ENCODE measurements at regions not wholly inside any gene's neighbourhood (a gene's known extent, or its start where the extent isn't known, plus 50 kb on each side); places are given as distances from the start of the nearest gene placed in this dataset.

DNA sequence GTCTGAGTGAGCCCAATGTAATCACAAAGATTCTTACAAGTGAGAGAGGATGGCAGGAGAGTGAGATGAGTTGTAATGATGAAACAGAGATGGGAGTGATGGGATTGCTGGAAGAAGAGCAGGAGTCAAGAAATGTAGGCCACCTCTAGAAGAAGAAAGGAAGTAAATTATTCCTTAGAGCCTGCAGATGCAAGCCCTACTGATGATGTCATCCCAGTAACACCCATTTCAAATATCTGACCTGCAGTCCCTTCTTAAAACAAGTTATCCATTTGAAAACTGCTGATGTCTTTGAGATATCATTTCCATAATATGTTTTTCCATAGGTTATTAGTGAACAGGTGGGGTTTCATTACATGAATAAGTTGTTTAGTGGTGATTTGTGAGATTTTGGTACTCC lies 888.0 kb upstream of the SLC39A10 start (continued):
- TF ChIP-seq SMC3 (IDR thresholded peaks at IDR 0.05) (no peak), ATOH8 (CRISPR knock-in tag; IDR thresholded peaks at IDR 0.05; ENCODE audit: low read depth) (no peak), HEYL (CRISPR knock-in tag; IDR thresholded peaks at IDR 0.05) (no peak), RARB (CRISPR knock-in tag; IDR thresholded peaks at IDR 0.05) (no peak)

DNA sequence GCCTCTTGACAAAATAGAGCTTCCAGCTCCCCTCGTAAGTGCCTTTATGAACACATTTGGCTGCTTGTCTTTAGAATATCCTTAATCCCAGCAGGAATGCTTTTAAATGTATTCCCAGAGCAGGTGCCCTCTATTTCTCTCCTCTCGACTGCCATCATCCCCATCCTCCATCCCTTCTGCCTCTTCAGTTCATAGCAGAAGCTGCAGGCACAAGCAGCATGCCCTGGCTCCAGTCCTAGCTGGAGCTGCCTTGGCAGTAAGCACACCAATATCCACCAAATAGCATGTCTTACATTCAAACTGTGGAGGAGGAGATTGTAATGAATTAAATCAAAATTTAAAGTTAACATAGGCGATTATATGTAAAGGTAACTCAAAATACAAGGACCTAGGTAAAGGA lies 891.3 kb upstream of the SLC39A10 start:
- FAIRE-seq (no peak), DNase-seq (ENCODE audit: low read depth in 1 of 2, low spot score in 1 of 2) (no peak), ATAC-seq (no peak)
- Histone ChIP-seq H3K4me3 (no peak overlapping the region), H3K4me2 (no peak overlapping the region), H3K4me1 (no peaks in the 10 kb centered on the region), H3K27ac (no peak overlapping the region), H3K9me3 (no peaks in the 10 kb centered on the region)
- TF ChIP-seq RAD21 (conservative IDR thresholded peaks at IDR 0.05 in 1 of 2, IDR thresholded peaks at IDR 0.05 in 1 of 2) (no peak), MYC (IDR thresholded peaks at IDR 0.05; ENCODE audit: borderline replicate concordance, low read length) (no peak), EHMT2 (IDR thresholded peaks at IDR 0.05; ENCODE audit: low read depth) (no peak), RFX5 (IDR thresholded peaks at IDR 0.05) (no peak), EHF (CRISPR knock-in tag; IDR thresholded peaks at IDR 0.05) (no peak), HEYL (CRISPR knock-in tag; IDR thresholded peaks at IDR 0.05) (no peak), POLR2AphosphoS2 (conservative IDR thresholded peaks at IDR 0.05; ENCODE audit: low read length) (no peak), CHD4 (IDR thresholded peaks at IDR 0.05; ENCODE audit: borderline replicate concordance) (no peak), CBX2 (IDR thresholded peaks at IDR 0.05; ENCODE audit: borderline replicate concordance, low read depth) (no peak), NR3C1 (IDR thresholded peaks at IDR 0.05) (no peak), SMC3 (IDR thresholded peaks at IDR 0.05) (no peak), GATA3 (IDR thresholded peaks at IDR 0.05; ENCODE audit: borderline replicate concordance) (no peak), FOXS1 (CRISPR knock-in tag; IDR thresholded peaks at IDR 0.05) (no peak), CHD2 (IDR thresholded peaks at IDR 0.05; ENCODE audit: low read length, partially characterized antibody) (no peak), HOXA7 (CRISPR knock-in tag; IDR thresholded peaks at IDR 0.05) (no peak), NPAS2 (CRISPR knock-in tag; IDR thresholded peaks at IDR 0.05; ENCODE audit: borderline replicate concordance) (no peak), FOSB (CRISPR knock-in tag; IDR thresholded peaks at IDR 0.05) (no peak), JUNB (IDR thresholded peaks at IDR 0.05) (no peak), MAX (IDR thresholded peaks at IDR 0.05) (no peak)
- CTCF ChIA-PET, result no interaction called here
- POLR2A ChIA-PET, result no interaction called here
- WGBS (ENCODE audit: missing lambda C conversion rate), result 24% methylated on average over 3 of the region's 3 CpGs

- Histone ChIP-seq H3K4me3 (no peak overlapping the region), H3K27ac (no peak overlapping the region), H3K4me2 (no peak overlapping the region), H3K4me1 (no peaks in the 10 kb centered on the region), H3K9me3 (no peaks in the 10 kb centered on the region)
- 85% methylated on average over 3 of the region's 4 CpGs for WGBS (ENCODE audit: missing lambda C conversion rate)
- no peak for TF ChIP-seq MAX (IDR thresholded peaks at IDR 0.05)
- no peak for TF ChIP-seq RNF2 (IDR thresholded peaks at IDR 0.05; ENCODE audit: borderline replicate concordance, low read depth)
- no peak for TF ChIP-seq RCOR1 (IDR thresholded peaks at IDR 0.05; ENCODE audit: low read depth, low read length)
- TF ChIP-seq ZNF302 (CRISPR knock-in tag; IDR thresholded peaks at IDR 0.05), result no peak
- TF ChIP-seq POLR2AphosphoS2 (conservative IDR thresholded peaks at IDR 0.05; ENCODE audit: low read length), result no peak
- TF ChIP-seq MYC (IDR thresholded peaks at IDR 0.05; ENCODE audit: borderline replicate concordance, low read length), result no peak
- no peak for TF ChIP-seq ATOH8 (CRISPR knock-in tag; IDR thresholded peaks at IDR 0.05; ENCODE audit: low read depth)
- no peak for TF ChIP-seq HEYL (CRISPR knock-in tag; IDR thresholded peaks at IDR 0.05)
- TF ChIP-seq FOSB (CRISPR knock-in tag; IDR thresholded peaks at IDR 0.05), result no peak
- no peak for TF ChIP-seq ZSCAN20 (CRISPR knock-in tag; IDR thresholded peaks at IDR 0.05)
- TF ChIP-seq SMC3 (IDR thresholded peaks at IDR 0.05), result no peak
- no peak for TF ChIP-seq BCL3 (IDR thresholded peaks at IDR 0.05)
- TF ChIP-seq BHLHE40 (IDR thresholded peaks at IDR 0.05; ENCODE audit: low read depth, low read length), result no peak
- TF ChIP-seq HMGXB4 (CRISPR knock-in tag; IDR thresholded peaks at IDR 0.05; ENCODE audit: borderline replicate concordance), result no peak
- no peak for TF ChIP-seq HES2 (IDR thresholded peaks at IDR 0.05)
- no peak for TF ChIP-seq ZC3H11A (IDR thresholded peaks at IDR 0.05)
- TF ChIP-seq MAZ (IDR thresholded peaks at IDR 0.05; ENCODE audit: borderline replicate concordance, low read depth, low read length), result no peak
- no peak for TF ChIP-seq TFCP2L1 (CRISPR knock-in tag; IDR thresholded peaks at IDR 0.05)
- no peak for TF ChIP-seq RARB (CRISPR knock-in tag; IDR thresholded peaks at IDR 0.05)
- FAIRE-seq, result no peak
- DNase-seq (ENCODE audit: low read depth in 1 of 2, low spot score in 1 of 2), result no peak
- POLR2A ChIA-PET, result no interaction called here
- CTCF ChIA-PET, result no interaction called here
- ATAC-seq, result no peak
Measured at GRCh38 chr2:194750926-194751325, 906.1 kb upstream of the SLC39A10 start.
